ENCODE measurements at regions not wholly inside any gene's neighbourhood (a gene's known extent, or its start where the extent isn't known, plus 50 kb on each side); places are given as distances from the start of the nearest gene placed in this dataset.

DNA sequence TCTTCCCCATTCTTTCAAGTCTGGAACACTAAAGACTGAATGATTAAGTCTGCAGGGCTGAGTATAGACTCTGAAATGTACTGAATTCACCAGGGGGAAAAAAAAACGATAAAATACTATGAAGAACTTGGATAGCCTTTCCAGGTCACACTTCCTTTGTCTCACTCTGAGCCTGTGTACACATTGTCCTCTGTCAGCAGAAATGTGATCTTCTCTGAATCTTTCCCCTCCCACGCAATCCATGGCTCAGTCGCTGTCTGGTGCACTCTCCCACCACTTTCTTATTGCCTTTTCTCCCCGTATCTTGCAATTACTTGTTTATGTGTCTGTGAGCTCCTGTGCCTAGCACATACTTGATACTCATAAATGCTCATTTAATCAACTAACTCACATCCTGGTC, 212.6 kb upstream of the RSPO3 start:
- Histone ChIP-seq H3K9me2 (replicated peaks; ENCODE audit: low read depth, low read length) (no peaks in the 10 kb centered on the region), H3K4me2 (ENCODE audit: low read depth, low read length, poor library complexity, severe bottlenecking) (no peak overlapping the region), H3K36me3 (ENCODE audit: insufficient read depth, low read length) (no peaks in the 10 kb centered on the region), H3K79me2 (ENCODE audit: insufficient read depth, low read length) (no peaks in the 10 kb centered on the region), H3K9ac (ENCODE audit: low read depth, low read length, poor library complexity, severe bottlenecking) (no peak overlapping the region), H3F3A (ENCODE audit: low read depth) (no peaks in the 10 kb centered on the region), H4K20me1 (ENCODE audit: insufficient read depth, low read length, poor library complexity, severe bottlenecking) (no peaks in the 10 kb centered on the region), H3K4me3 (ENCODE audit: low read length, poor library complexity, severe bottlenecking) (no peak overlapping the region), H3K27me3 (ENCODE audit: insufficient read depth, low read length, poor library complexity, severe bottlenecking) (no peaks in the 10 kb centered on the region), H2AFZ (ENCODE audit: low read length) (no peak overlapping the region), H3K4me1 (ENCODE audit: insufficient read depth, low read length, poor library complexity, severe bottlenecking) (no peaks in the 10 kb centered on the region), H3K9me3 (ENCODE audit: insufficient read depth, low read depth, low read length) (peaks cover 1% of the 10 kb centered on the region; the same call in 1 of the 2 replicates)
- TF ChIP-seq EZH2phosphoT487 (IDR thresholded peaks at IDR 0.05; ENCODE audit: borderline replicate concordance) = no peak
- TF ChIP-seq, protein P1, sequence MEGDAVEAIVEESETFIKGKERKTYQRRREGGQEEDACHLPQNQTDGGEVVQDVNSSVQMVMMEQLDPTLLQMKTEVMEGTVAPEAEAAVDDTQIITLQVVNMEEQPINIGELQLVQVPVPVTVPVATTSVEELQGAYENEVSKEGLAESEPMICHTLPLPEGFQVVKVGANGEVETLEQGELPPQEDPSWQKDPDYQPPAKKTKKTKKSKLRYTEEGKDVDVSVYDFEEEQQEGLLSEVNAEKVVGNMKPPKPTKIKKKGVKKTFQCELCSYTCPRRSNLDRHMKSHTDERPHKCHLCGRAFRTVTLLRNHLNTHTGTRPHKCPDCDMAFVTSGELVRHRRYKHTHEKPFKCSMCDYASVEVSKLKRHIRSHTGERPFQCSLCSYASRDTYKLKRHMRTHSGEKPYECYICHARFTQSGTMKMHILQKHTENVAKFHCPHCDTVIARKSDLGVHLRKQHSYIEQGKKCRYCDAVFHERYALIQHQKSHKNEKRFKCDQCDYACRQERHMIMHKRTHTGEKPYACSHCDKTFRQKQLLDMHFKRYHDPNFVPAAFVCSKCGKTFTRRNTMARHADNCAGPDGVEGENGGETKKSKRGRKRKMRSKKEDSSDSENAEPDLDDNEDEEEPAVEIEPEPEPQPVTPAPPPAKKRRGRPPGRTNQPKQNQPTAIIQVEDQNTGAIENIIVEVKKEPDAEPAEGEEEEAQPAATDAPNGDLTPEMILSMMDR (conservative IDR thresholded peaks at IDR 0.05; ENCODE audit: low read length) = no peak

DNA sequence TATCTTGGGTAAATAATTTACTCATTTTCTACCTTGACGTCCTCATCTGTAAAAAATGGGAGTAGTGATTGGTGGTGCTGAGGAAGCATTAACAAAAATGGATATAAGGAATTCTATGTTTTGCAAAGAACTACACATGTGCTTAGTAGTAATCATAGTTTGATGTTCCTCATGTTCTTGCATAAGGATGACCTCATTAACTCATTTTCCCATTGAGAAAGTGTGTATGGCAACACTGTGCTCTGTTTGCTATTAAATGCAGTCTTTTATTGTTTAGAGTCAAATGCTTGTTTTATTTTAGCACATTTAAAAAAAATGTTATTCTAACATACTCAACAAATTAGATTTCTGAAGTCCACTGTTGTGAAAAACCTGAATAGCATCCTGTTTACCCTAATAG, 211.2 kb upstream of the RSPO3 start:
- Histone ChIP-seq H3K4me1 (ENCODE audit: insufficient read depth, low read length, poor library complexity, severe bottlenecking) (no peaks in the 10 kb centered on the region), H3K4me2 (ENCODE audit: low read depth, low read length, poor library complexity, severe bottlenecking) (no peak overlapping the region), H3K9me3 (ENCODE audit: insufficient read depth, low read depth, low read length) (peaks cover 3% of the 10 kb centered on the region; the same call in 1 of the 2 replicates), H2AFZ (ENCODE audit: low read length) (no peak overlapping the region), H3K27me3 (ENCODE audit: insufficient read depth, low read length, poor library complexity, severe bottlenecking) (no peaks in the 10 kb centered on the region), H3K4me3 (ENCODE audit: low read length, poor library complexity, severe bottlenecking) (no peak overlapping the region), H3F3A (ENCODE audit: low read depth) (no peaks in the 10 kb centered on the region), H4K20me1 (ENCODE audit: insufficient read depth, low read length, poor library complexity, severe bottlenecking) (no peaks in the 10 kb centered on the region), H3K9ac (ENCODE audit: low read depth, low read length, poor library complexity, severe bottlenecking) (no peak overlapping the region), H3K9me2 (replicated peaks; ENCODE audit: low read depth, low read length) (no peaks in the 10 kb centered on the region), H3K79me2 (ENCODE audit: insufficient read depth, low read length) (no peaks in the 10 kb centered on the region), H3K36me3 (ENCODE audit: insufficient read depth, low read length) (no peaks in the 10 kb centered on the region)
- TF ChIP-seq, protein P1 (conservative IDR thresholded peaks at IDR 0.05; ENCODE audit: low read length) = no peak
- TF ChIP-seq EZH2phosphoT487 (IDR thresholded peaks at IDR 0.05; ENCODE audit: borderline replicate concordance) = no peak

DNA sequence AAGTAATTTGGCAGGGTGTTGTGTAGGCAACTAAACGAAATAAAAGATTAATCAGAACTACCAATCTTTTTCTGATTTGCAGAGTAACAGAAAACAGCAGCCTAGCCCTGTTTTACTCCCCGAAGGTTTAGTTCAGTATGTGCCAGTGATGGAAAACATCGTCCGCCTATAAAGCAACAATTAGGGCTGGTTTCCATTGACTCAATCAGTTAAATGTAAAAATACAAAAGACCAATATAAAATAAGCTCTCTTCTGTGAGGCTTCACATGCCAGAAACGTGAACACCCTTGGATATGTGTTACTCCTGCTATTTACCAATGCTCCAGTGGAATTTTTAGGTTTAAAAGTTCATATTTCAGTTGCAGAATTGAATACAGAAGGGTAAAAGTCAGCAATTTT, 210.5 kb upstream of the RSPO3 start:
- Histone ChIP-seq H3K4me3 (ENCODE audit: low read length, poor library complexity, severe bottlenecking) (no peak overlapping the region), H3K9ac (ENCODE audit: low read depth, low read length, poor library complexity, severe bottlenecking) (no peak overlapping the region), H4K20me1 (ENCODE audit: insufficient read depth, low read length, poor library complexity, severe bottlenecking) (no peaks in the 10 kb centered on the region), H3F3A (ENCODE audit: low read depth) (no peaks in the 10 kb centered on the region), H3K4me1 (ENCODE audit: insufficient read depth, low read length, poor library complexity, severe bottlenecking) (no peaks in the 10 kb centered on the region), H3K4me2 (ENCODE audit: low read depth, low read length, poor library complexity, severe bottlenecking) (no peak overlapping the region), H3K36me3 (ENCODE audit: insufficient read depth, low read length) (no peaks in the 10 kb centered on the region), H2AFZ (ENCODE audit: low read length) (no peak overlapping the region), H3K9me2 (replicated peaks; ENCODE audit: low read depth, low read length) (no peaks in the 10 kb centered on the region), H3K9me3 (ENCODE audit: insufficient read depth, low read depth, low read length) (peaks cover 3% of the 10 kb centered on the region; the same call in 1 of the 2 replicates), H3K79me2 (ENCODE audit: insufficient read depth, low read length) (no peaks in the 10 kb centered on the region), H3K27me3 (ENCODE audit: insufficient read depth, low read length, poor library complexity, severe bottlenecking) (no peaks in the 10 kb centered on the region)
- no peak for TF ChIP-seq EZH2phosphoT487 (IDR thresholded peaks at IDR 0.05; ENCODE audit: borderline replicate concordance)
- TF ChIP-seq, protein P1 (conservative IDR thresholded peaks at IDR 0.05; ENCODE audit: low read length) = no peak
